GM23338 (cell line): ENCODE measurements at regions not wholly inside any gene's neighbourhood (a gene's known extent, or its start where the extent isn't known, plus 50 kb on each side); places are given as distances from the start of the nearest gene placed in this dataset.

ENCODE experiments used
- ATAC-seq: fragments of 200-7000 bp; cut with Tn5 transposase; 3 replicates; pipeline ENCODE4 v1.9.1; 2020
- DNase-seq: peaks from one replicate; pipeline ENCODE4 v3.0.0-alpha.2; 2015; ENCODE audit warnings: low spot score
- H2AFZ ChIP-seq: fragments of 200-600 bp; sonication (generic); 2 replicates; pipeline ENCODE4 v1.8.0; 2016; ENCODE audit warnings: antibody characterized with exemption, mild to moderate bottlenecking, moderate library complexity
- H3F3A ChIP-seq: fragments of 200-600 bp; sonication (generic); replicated peaks from 2 replicates; pipeline ENCODE4 v1.8.0; 2017; ENCODE audit warnings: antibody characterized with exemption, mixed run types, low read depth
- H3K27ac ChIP-seq: fragments of 200-600 bp; sonication (generic); 2 replicates; pipeline ENCODE4 v1.6.1; 2016; ENCODE audit warnings: low read depth
- H3K27me3 ChIP-seq: fragments of 200-600 bp; sonication (generic); 2 replicates; pipeline ENCODE4 v1.8.0; 2016; ENCODE audit warnings: mild to moderate bottlenecking, mixed run types, moderate library complexity; ENCODE audit not compliant: insufficient read depth
- H3K36me3 ChIP-seq: fragments of 200-600 bp; sonication (generic); 2 replicates; pipeline ENCODE4 v1.8.0; 2016; ENCODE audit warnings: mild to moderate bottlenecking; ENCODE audit not compliant: insufficient read depth
- H3K4me1 ChIP-seq: fragments of 200-600 bp; sonication (generic); 2 replicates; pipeline ENCODE4 v1.8.0; 2016; ENCODE audit warnings: mild to moderate bottlenecking, moderate library complexity; ENCODE audit not compliant: insufficient read depth
- H3K4me2 ChIP-seq: fragments of 200-600 bp; sonication (generic); 2 replicates; pipeline ENCODE4 v1.7.1; 2017; ENCODE audit warnings: mixed run types
- H3K4me3 ChIP-seq: fragments of 200-600 bp; sonication (generic); 2 replicates; pipeline ENCODE4 v1.6.1; 2016; ENCODE audit warnings: mixed run types
- H3K79me2 ChIP-seq: fragments of 200-600 bp; sonication (generic); replicated peaks from 2 replicates; pipeline ENCODE4 v1.8.0; 2017; ENCODE audit warnings: mild to moderate bottlenecking; ENCODE audit not compliant: insufficient read depth
- H3K9me2 ChIP-seq: fragments of 200-600 bp; sonication (generic); 2 replicates; pipeline ENCODE4 v1.8.0; 2017; ENCODE audit not compliant: insufficient read depth
- H4K20me1 ChIP-seq: fragments of 200-600 bp; sonication (generic); replicated peaks from 2 replicates; pipeline ENCODE4 v1.8.0; 2017; ENCODE audit warnings: mild to moderate bottlenecking; ENCODE audit not compliant: insufficient read depth
- H3K27ac Mint-ChIP-seq: 2 replicates; pipeline ENCODE4 v1.8.0; 2020; ENCODE audit warnings: inconsistent platforms, mild to moderate bottlenecking, moderate library complexity, mixed read lengths
- H3K27me3 Mint-ChIP-seq: 3 replicates; pipeline ENCODE4 v1.8.0; 2022; ENCODE audit warnings: low read depth, mild to moderate bottlenecking, moderate library complexity, mixed read lengths, inconsistent platforms; ENCODE audit not compliant: insufficient read depth, poor library complexity
- H3K36me3 Mint-ChIP-seq: 3 replicates; pipeline ENCODE4 v1.8.0; 2021; ENCODE audit warnings: low read depth, mild to moderate bottlenecking, inconsistent platforms, moderate library complexity, mixed read lengths
- H3K4me1 Mint-ChIP-seq: 3 replicates; pipeline ENCODE4 v1.8.0; 2020; ENCODE audit warnings: mild to moderate bottlenecking, inconsistent platforms, mixed read lengths
- H3K4me3 Mint-ChIP-seq: 3 replicates; pipeline ENCODE4 v1.8.0; 2021; ENCODE audit warnings: moderate library complexity, mild to moderate bottlenecking, inconsistent platforms, mixed read lengths
- H3K9me3 Mint-ChIP-seq: 3 replicates; pipeline ENCODE4 v1.8.0; 2020; ENCODE audit warnings: moderate library complexity, mild to moderate bottlenecking, inconsistent platforms, mixed read lengths
- CREB1 ChIP-seq: fragments of 250-450 bp; sonication (Bioruptor Pico); IDR thresholded peaks from 2 replicates; pipeline ENCODE4 v1.5.0; 2020; ENCODE audit warnings: low read depth, mild to moderate bottlenecking, moderate library complexity
- EZH2phosphoT487 ChIP-seq: fragments of 200-600 bp; sonication (generic); IDR thresholded peaks from one replicate; pipeline ENCODE4 v1.8.1; 2018; ENCODE audit warnings: antibody characterized with exemption; ENCODE audit not compliant: unreplicated experiment
- NANOG ChIP-seq: IDR thresholded peaks from 2 replicates; pipeline ENCODE4 v1.6.1; 2016; ENCODE audit warnings: antibody characterized with exemption, borderline replicate concordance
- POLR2AphosphoS5 ChIP-seq: IDR thresholded peaks from 2 replicates; pipeline ENCODE4 v1.6.1; 2016; ENCODE audit warnings: antibody characterized with exemption, low read depth
- STAT1 ChIP-seq: IDR thresholded peaks from one replicate; pipeline ENCODE4 v1.6.1; 2016; ENCODE audit warnings: antibody characterized with exemption; ENCODE audit not compliant: unreplicated experiment
- ZNF114 ChIP-seq: fragments of 250-450 bp; sonication (Bioruptor Pico); IDR thresholded peaks from 2 replicates; pipeline ENCODE4 v1.5.0; 2020; ENCODE audit warnings: mild to moderate bottlenecking, moderate library complexity
- ZNF331 ChIP-seq: fragments of 250-450 bp; sonication (Bioruptor Pico); IDR thresholded peaks from 2 replicates; pipeline ENCODE4 v1.5.0; 2020; ENCODE audit warnings: low read depth, mild to moderate bottlenecking, moderate library complexity
- TF ChIP-seq, protein P1 (sequence below): IDR thresholded peaks from 2 replicates; pipeline ENCODE4 v1.6.1; 2016; ENCODE audit warnings: antibody characterized with exemption
- TF ChIP-seq, protein P2 (sequence below), 2 experiments: fragments of 200-600 bp in 1 of 2; sonication (generic) in 1 of 2; conservative IDR thresholded peaks; 2 replicates each; pipeline versions ENCODE4 v1.5.1 to v1.6.1; 2016 to 2017; ENCODE audit warnings: antibody characterized with exemption in 2 of 2, low read depth in 2 of 2, mild to moderate bottlenecking in 2 of 2, moderate library complexity in 1 of 2
- TF ChIP-seq, protein P3 (sequence below): fragments of 250-450 bp; sonication (Bioruptor Pico); IDR thresholded peaks from 2 replicates; pipeline ENCODE4 v1.5.0; 2020; ENCODE audit warnings: mild to moderate bottlenecking, moderate library complexity

DNA sequence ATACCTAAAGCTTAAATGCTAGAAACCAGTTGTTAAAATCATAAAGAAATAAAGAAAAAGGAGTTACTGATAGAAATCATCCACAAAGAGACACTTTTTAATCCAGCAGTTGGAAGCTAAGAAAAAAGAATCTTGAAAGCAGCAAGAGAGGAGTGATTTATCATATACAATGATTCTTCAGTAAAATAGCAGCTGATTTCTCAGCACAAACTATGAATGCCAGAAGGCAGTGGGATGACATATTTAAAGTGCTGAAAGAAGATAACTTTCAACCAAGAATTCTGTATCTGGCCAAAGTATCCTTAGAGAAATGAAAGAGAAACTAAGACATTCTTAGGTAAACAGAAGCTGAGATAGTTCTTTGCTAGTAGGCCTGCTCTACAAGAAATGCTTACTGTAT is 366.0 kb downstream of the HTR1A start (continued):
- TF ChIP-seq, protein P1, sequence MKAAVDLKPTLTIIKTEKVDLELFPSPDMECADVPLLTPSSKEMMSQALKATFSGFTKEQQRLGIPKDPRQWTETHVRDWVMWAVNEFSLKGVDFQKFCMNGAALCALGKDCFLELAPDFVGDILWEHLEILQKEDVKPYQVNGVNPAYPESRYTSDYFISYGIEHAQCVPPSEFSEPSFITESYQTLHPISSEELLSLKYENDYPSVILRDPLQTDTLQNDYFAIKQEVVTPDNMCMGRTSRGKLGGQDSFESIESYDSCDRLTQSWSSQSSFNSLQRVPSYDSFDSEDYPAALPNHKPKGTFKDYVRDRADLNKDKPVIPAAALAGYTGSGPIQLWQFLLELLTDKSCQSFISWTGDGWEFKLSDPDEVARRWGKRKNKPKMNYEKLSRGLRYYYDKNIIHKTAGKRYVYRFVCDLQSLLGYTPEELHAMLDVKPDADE: no peak
- TF ChIP-seq NANOG (no peak), EZH2phosphoT487 (no peak), POLR2AphosphoS5 (no peak), CREB1 (CRISPR knock-in tag) (no peak)

DNA sequence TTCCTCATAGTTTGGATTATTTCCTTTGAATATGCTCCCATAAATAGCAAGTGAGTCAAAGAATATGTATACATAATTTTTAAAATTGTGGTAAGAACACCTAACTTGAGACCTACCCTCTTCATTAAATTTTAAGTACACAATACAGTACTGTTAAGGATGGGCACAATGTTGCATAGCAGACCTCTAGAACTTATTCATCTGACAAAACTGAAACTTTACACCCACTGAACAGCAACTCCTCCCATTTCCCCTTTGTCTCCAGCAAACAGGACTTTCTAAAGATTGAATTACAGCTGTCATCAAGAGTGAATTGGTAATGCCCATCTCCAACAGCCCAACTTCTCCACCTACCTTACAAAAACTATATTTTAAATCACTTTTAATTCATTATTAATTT is 388.9 kb downstream of the HTR1A start:
- Histone ChIP-seq H3K4me2 (no peak overlapping the region), H3K36me3 (no peaks in the 10 kb centered on the region), H4K20me1 (no peaks in the 10 kb centered on the region), H3K27me3 (no peaks in the 10 kb centered on the region), H3K4me1 (no peaks in the 10 kb centered on the region), H3K4me3 (no peak overlapping the region), H3F3A (no peaks in the 10 kb centered on the region), H2AFZ (no peak overlapping the region), H3K27ac (no peak overlapping the region), H3K79me2 (no peaks in the 10 kb centered on the region), H3K9me2 (0 out of 2 replicates have a peak, but pooled peaks cover 5% of the 10 kb centered on the region)
- Mint-ChIP-seq H3K4me3 (no peak overlapping the region), H3K27me3 (no peaks in the 10 kb centered on the region), H3K9me3 (peaks cover 12% of the 10 kb centered on the region; the same call in 2 of the 3 replicates), H3K36me3 (no peaks in the 10 kb centered on the region), H3K4me1 (no peaks in the 10 kb centered on the region), H3K27ac (no peak overlapping the region)
- no peak for TF ChIP-seq NANOG
- DNase-seq: no peak
- no peak for ATAC-seq

DNA sequence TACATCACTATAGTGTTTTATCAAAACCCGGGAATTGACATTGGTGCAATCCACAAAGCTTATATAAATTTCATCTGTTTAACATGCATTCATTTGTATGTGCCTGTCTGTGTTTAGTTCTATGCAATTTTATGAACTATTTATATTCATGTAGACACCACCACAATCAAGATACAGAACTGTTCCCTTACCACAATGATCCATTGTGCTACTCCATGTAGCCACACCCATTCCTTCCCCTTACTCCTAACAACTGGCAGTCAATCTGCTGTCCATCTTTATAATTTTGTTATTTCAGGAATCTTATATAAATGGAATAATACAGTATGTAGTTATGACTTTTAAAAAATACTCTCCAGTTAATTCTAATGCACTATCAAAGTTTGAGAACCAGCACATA is 389.5 kb downstream of the HTR1A start:
- no peak overlapping the region for H3K4me2 ChIP-seq
- no peak for DNase-seq
- H3K79me2 ChIP-seq: no peaks in the 10 kb centered on the region
- no peaks in the 10 kb centered on the region for H3K4me1 ChIP-seq
- H3K9me2 ChIP-seq: 0 out of 2 replicates have a peak, but pooled peaks cover 5% of the 10 kb centered on the region
- no peak overlapping the region for H3K27ac Mint-ChIP-seq
- H3K9me3 Mint-ChIP-seq: peaks cover 12% of the 10 kb centered on the region; the same call in 2 of the 3 replicates
- H2AFZ ChIP-seq: no peak overlapping the region
- no peaks in the 10 kb centered on the region for H3K27me3 Mint-ChIP-seq
- H3K36me3 ChIP-seq: no peaks in the 10 kb centered on the region
- no peaks in the 10 kb centered on the region for H3K27me3 ChIP-seq
- no peaks in the 10 kb centered on the region for H4K20me1 ChIP-seq
- no peaks in the 10 kb centered on the region; the same call in 2 of the 3 replicates for H3K4me1 Mint-ChIP-seq
- no peaks in the 10 kb centered on the region for H3F3A ChIP-seq
- H3K36me3 Mint-ChIP-seq: no peaks in the 10 kb centered on the region
- ATAC-seq: no peak
- no peak overlapping the region for H3K4me3 Mint-ChIP-seq
- H3K27ac ChIP-seq: no peak overlapping the region
- H3K4me3 ChIP-seq: no peak overlapping the region
- no peak for TF ChIP-seq CREB1 (CRISPR knock-in tag)
- TF ChIP-seq, protein P2, sequence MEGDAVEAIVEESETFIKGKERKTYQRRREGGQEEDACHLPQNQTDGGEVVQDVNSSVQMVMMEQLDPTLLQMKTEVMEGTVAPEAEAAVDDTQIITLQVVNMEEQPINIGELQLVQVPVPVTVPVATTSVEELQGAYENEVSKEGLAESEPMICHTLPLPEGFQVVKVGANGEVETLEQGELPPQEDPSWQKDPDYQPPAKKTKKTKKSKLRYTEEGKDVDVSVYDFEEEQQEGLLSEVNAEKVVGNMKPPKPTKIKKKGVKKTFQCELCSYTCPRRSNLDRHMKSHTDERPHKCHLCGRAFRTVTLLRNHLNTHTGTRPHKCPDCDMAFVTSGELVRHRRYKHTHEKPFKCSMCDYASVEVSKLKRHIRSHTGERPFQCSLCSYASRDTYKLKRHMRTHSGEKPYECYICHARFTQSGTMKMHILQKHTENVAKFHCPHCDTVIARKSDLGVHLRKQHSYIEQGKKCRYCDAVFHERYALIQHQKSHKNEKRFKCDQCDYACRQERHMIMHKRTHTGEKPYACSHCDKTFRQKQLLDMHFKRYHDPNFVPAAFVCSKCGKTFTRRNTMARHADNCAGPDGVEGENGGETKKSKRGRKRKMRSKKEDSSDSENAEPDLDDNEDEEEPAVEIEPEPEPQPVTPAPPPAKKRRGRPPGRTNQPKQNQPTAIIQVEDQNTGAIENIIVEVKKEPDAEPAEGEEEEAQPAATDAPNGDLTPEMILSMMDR (conservative IDR thresholded peaks at IDR 0.05; ENCODE audit: low read depth in 2 of 2): no peak
- TF ChIP-seq, protein P1: no peak
- no peak for TF ChIP-seq EZH2phosphoT487
- TF ChIP-seq STAT1: no peak
- TF ChIP-seq NANOG: no peak
- TF ChIP-seq ZNF114: no peak
- TF ChIP-seq ZNF331 (CRISPR knock-in tag): no peak
- TF ChIP-seq, protein P3, sequence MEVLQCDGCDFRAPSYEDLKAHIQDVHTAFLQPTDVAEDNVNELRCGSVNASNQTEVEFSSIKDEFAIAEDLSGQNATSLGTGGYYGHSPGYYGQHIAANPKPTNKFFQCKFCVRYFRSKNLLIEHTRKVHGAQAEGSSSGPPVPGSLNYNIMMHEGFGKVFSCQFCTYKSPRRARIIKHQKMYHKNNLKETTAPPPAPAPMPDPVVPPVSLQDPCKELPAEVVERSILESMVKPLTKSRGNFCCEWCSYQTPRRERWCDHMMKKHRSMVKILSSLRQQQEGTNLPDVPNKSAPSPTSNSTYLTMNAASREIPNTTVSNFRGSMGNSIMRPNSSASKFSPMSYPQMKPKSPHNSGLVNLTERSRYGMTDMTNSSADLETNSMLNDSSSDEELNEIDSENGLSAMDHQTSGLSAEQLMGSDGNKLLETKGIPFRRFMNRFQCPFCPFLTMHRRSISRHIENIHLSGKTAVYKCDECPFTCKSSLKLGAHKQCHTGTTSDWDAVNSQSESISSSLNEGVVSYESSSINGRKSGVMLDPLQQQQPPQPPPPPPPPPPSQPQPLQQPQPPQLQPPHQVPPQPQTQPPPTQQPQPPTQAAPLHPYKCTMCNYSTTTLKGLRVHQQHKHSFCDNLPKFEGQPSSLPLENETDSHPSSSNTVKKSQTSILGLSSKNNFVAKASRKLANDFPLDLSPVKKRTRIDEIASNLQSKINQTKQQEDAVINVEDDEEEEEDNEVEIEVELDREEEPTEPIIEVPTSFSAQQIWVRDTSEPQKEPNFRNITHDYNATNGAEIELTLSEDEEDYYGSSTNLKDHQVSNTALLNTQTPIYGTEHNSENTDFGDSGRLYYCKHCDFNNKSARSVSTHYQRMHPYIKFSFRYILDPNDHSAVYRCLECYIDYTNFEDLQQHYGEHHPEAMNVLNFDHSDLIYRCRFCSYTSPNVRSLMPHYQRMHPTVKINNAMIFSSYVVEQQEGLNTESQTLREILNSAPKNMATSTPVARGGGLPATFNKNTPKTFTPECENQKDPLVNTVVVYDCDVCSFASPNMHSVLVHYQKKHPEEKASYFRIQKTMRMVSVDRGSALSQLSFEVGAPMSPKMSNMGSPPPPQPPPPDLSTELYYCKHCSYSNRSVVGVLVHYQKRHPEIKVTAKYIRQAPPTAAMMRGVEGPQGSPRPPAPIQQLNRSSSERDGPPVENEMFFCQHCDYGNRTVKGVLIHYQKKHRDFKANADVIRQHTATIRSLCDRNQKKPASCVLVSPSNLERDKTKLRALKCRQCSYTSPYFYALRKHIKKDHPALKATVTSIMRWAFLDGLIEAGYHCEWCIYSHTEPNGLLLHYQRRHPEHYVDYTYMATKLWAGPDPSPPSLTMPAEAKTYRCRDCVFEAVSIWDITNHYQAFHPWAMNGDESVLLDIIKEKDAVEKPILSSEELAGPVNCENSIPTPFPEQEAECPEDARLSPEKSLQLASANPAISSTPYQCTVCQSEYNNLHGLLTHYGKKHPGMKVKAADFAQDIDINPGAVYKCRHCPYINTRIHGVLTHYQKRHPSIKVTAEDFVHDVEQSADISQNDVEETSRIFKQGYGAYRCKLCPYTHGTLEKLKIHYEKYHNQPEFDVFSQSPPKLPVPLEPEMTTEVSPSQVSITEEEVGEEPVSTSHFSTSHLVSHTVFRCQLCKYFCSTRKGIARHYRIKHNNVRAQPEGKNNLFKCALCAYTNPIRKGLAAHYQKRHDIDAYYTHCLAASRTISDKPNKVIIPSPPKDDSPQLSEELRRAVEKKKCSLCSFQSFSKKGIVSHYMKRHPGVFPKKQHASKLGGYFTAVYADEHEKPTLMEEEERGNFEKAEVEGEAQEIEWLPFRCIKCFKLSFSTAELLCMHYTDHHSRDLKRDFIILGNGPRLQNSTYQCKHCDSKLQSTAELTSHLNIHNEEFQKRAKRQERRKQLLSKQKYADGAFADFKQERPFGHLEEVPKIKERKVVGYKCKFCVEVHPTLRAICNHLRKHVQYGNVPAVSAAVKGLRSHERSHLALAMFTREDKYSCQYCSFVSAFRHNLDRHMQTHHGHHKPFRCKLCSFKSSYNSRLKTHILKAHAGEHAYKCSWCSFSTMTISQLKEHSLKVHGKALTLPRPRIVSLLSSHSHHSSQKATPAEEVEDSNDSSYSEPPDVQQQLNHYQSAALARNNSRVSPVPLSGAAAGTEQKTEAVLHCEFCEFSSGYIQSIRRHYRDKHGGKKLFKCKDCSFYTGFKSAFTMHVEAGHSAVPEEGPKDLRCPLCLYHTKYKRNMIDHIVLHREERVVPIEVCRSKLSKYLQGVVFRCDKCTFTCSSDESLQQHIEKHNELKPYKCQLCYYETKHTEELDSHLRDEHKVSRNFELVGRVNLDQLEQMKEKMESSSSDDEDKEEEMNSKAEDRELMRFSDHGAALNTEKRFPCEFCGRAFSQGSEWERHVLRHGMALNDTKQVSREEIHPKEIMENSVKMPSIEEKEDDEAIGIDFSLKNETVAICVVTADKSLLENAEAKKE (CRISPR knock-in tag): no peak
